Thyroid gland (tissue), 4 donors: ENCODE measurements at regions not wholly inside any gene's neighbourhood (a gene's known extent, or its start where the extent isn't known, plus 50 kb on each side); places are given as distances from the start of the nearest gene placed in this dataset.

Source experiments
- CTCF ChIP-seq, 6 experiments: fragments of 200-600 bp in 3 of 6; fragments of 450-650 bp in 3 of 6; sonication (generic) in 3 of 6; IDR thresholded peaks; one replicate each; pipeline ENCODE4 v1.5.1; 2016 to 2019; ENCODE audit warnings: antibody characterized with exemption in 6 of 6, mild to moderate bottlenecking in 2 of 6, inconsistent platforms in 1 of 6, moderate library complexity in 1 of 6
- POLR2A ChIP-seq, 2 donors: fragments of 450-650 bp; IDR thresholded peaks; one replicate each; pipeline ENCODE4 v1.6.1; 2017; ENCODE audit warnings: antibody characterized with exemption in 2 of 2, mild to moderate bottlenecking in 2 of 2, moderate library complexity in 1 of 2

- TF ChIP-seq POLR2A (IDR thresholded peaks at IDR 0.05) (no peak), CTCF (IDR thresholded peaks at IDR 0.05) (no peak)
Observed at GRCh38 chr18:37805773-37806404, 240.3 kb upstream of the CELF4 start.
